ENCODE measurements at regions not wholly inside any gene's neighbourhood (a gene's known extent, or its start where the extent isn't known, plus 50 kb on each side); places are given as distances from the start of the nearest gene placed in this dataset.

- no peak overlapping the region for H3K4me3 ChIP-seq
- no peaks in the 10 kb centered on the region for H3K9me3 ChIP-seq
- FAIRE-seq (no peak), ATAC-seq (no peak), DNase-seq (no peak)
- H3K27me3 ChIP-seq: no peaks in the 10 kb centered on the region
- no peaks in the 10 kb centered on the region for H3K4me1 ChIP-seq
- no peaks in the 10 kb centered on the region for H3K36me3 ChIP-seq
- intact Hi-C loops (cut with DNase I): no loop called here
- WGBS, 2 donors: 64 to 77% methylated on average over 7 of the region's 7 CpGs
- no peak for TF ChIP-seq CTCF (IDR thresholded peaks at IDR 0.05)
- H3K27ac ChIP-seq: no peak overlapping the region
Measured at GRCh38 chr2:239793836-239794235, 231.3 kb downstream of the NDUFA10 start.

GRCh38 chr2:239793086-239793485, 232.1 kb downstream of the NDUFA10 start:
- H3K9me3 ChIP-seq: no peaks in the 10 kb centered on the region
- no peak overlapping the region for H3K27ac ChIP-seq
- WGBS, 2 donors: 70 to 81% methylated on average over 5 of the region's 5 CpGs
- FAIRE-seq (no peak), DNase-seq (no peak), ATAC-seq (no peak)
- no peak overlapping the region for H3K4me3 ChIP-seq
- intact Hi-C loops (cut with DNase I): no loop called here
- no peaks in the 10 kb centered on the region for H3K27me3 ChIP-seq
- H3K36me3 ChIP-seq: no peaks in the 10 kb centered on the region
- TF ChIP-seq CTCF (IDR thresholded peaks at IDR 0.05): no peak
- H3K4me1 ChIP-seq: no peaks in the 10 kb centered on the region

- DNase-seq (no peak), ATAC-seq (no peak), FAIRE-seq (no peak)
- no peak overlapping the region for H3K27ac ChIP-seq
- no peak overlapping the region for H3K4me3 ChIP-seq
- no peaks in the 10 kb centered on the region for H3K27me3 ChIP-seq
- WGBS, 2 donors: 56 to 70% methylated on average over 18 of the region's 18 CpGs
- H3K4me1 ChIP-seq: no peaks in the 10 kb centered on the region
- intact Hi-C loops (cut with DNase I): no loop called here
- no peaks in the 10 kb centered on the region for H3K36me3 ChIP-seq
- no peak for TF ChIP-seq CTCF (IDR thresholded peaks at IDR 0.05)
- H3K9me3 ChIP-seq: no peaks in the 10 kb centered on the region
Measured at GRCh38 chr2:239792405-239793084, 232.6 kb downstream of the NDUFA10 start.

- no peaks in the 10 kb centered on the region for H3K27me3 ChIP-seq
- H3K36me3 ChIP-seq: no peaks in the 10 kb centered on the region
- DNase-seq (no peak), FAIRE-seq (no peak), ATAC-seq (no peak)
- no peaks in the 10 kb centered on the region for H3K9me3 ChIP-seq
- no peak overlapping the region for H3K4me3 ChIP-seq
- no peak overlapping the region for H3K27ac ChIP-seq
- H3K4me1 ChIP-seq: no peaks in the 10 kb centered on the region
- no peak for TF ChIP-seq CTCF (IDR thresholded peaks at IDR 0.05)
- intact Hi-C loops (cut with DNase I): no loop called here
- WGBS, 2 donors: 53% methylated on average over 22 of the region's 22 CpGs
Measured at GRCh38 chr2:239791526-239792404, 233.4 kb downstream of the NDUFA10 start.

GRCh38 chr2:239790721-239791120, 234.4 kb downstream of the NDUFA10 start:
- no peak for FAIRE-seq
- no peak for ATAC-seq
- H3K36me3 ChIP-seq: no peaks in the 10 kb centered on the region
- TF ChIP-seq CTCF (IDR thresholded peaks at IDR 0.05): no peak
- no peak for DNase-seq
- H3K27ac ChIP-seq: no peak overlapping the region
- no peak overlapping the region for H3K4me3 ChIP-seq
- no peaks in the 10 kb centered on the region for H3K4me1 ChIP-seq
- H3K27me3 ChIP-seq: no peaks in the 10 kb centered on the region
- no peaks in the 10 kb centered on the region for H3K9me3 ChIP-seq
- WGBS, 2 donors: 58 to 69% methylated on average over 9 of the region's 9 CpGs
- intact Hi-C loops (cut with DNase I): no loop called here

Measured in pancreas (tissue), 10 donors.